ENCODE measurements at regions not wholly inside any gene's neighbourhood (a gene's known extent, or its start where the extent isn't known, plus 50 kb on each side); places are given as distances from the start of the nearest gene placed in this dataset.

DNA sequence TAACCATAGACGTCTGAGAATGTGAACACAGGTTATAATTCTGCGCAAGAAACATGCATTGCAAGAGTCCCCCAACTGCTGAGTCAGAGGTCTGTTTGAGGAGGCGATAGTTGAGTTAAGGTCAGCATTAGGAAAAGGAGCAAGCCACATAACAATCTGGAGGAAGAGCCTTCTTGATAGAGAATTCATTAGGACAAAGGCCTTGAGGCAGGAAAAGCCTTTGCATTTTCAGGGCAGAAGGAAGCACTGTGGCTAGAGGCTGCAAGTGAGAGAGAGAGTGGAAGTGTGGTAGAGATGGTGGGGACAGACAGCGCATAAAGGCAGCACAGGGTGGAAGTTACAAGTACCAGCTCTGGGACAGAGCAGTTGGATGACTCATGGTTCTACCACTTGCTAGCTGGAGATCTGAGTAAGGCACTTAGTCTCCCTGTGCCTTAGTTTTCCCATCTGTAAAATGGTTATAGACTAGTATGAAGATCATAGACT is 125.8 kb upstream of the LNX1 start:
- Mint-ChIP-seq H3K4me3 (no peak overlapping the region), H3K27me3 (peaks cover 40% of the 10 kb centered on the region), H3K27ac (no peak overlapping the region), H3K9me3 (no peaks in the 10 kb centered on the region), H3K4me1 (no peaks in the 10 kb centered on the region), H3K36me3 (no peaks in the 10 kb centered on the region)
- no peak for DNase-seq

DNA sequence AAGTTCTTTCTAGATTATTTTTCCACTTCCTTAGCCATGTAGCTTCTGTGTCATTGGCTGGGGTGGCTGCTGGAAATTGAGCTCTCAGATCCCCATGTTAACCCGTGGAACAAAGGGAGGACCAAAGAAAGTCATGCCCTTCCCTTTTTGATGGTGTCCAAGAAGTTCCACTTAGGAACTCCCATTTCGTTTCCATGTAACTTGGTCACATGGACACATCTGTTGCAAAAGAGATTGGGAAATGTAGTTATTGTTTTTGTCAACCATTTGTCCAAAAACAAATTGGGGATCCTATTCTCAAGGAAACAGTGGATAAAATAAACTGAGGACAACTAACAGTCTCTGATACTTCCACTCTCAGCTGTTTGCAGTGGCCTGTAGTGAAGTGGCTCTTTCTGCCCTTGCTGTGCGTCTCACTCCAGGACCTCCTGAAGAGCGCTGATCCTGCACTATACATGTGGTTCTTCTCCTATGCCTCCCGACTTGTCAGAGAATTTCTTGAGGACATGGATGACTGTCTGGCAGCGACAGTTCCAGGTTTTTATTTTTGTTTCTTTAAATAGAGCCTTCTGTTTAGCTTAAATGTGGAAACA is 125.3 kb upstream of the LNX1 start:
- Mint-ChIP-seq H3K27me3 (peaks cover 36% of the 10 kb centered on the region), H3K4me1 (no peaks in the 10 kb centered on the region), H3K4me3 (no peak overlapping the region), H3K27ac (no peak overlapping the region), H3K36me3 (no peaks in the 10 kb centered on the region), H3K9me3 (no peaks in the 10 kb centered on the region)
- DNase-seq: no peak

- no peaks in the 10 kb centered on the region for H3K36me3 Mint-ChIP-seq
- no peaks in the 10 kb centered on the region for H3K9me3 Mint-ChIP-seq
- peaks cover 31% of the 10 kb centered on the region for H3K27me3 Mint-ChIP-seq
- H3K4me3 Mint-ChIP-seq: no peak overlapping the region
- no peaks in the 10 kb centered on the region for H3K4me1 Mint-ChIP-seq
- no peak for DNase-seq
- no peak overlapping the region for H3K27ac Mint-ChIP-seq
These were observed 124.7 kb upstream of the LNX1 start for GRCh38 chr4:53716011-53716410.

- H3K36me3 Mint-ChIP-seq: no peaks in the 10 kb centered on the region
- H3K27ac Mint-ChIP-seq: no peak overlapping the region
- DNase-seq: no peak
- no peaks in the 10 kb centered on the region for H3K4me1 Mint-ChIP-seq
- H3K27me3 Mint-ChIP-seq: peaks cover 20% of the 10 kb centered on the region
- no peaks in the 10 kb centered on the region for H3K9me3 Mint-ChIP-seq
- no peak overlapping the region for H3K4me3 Mint-ChIP-seq
These were observed 123.2 kb upstream of the LNX1 start for GRCh38 chr4:53714236-53715140.

DNA sequence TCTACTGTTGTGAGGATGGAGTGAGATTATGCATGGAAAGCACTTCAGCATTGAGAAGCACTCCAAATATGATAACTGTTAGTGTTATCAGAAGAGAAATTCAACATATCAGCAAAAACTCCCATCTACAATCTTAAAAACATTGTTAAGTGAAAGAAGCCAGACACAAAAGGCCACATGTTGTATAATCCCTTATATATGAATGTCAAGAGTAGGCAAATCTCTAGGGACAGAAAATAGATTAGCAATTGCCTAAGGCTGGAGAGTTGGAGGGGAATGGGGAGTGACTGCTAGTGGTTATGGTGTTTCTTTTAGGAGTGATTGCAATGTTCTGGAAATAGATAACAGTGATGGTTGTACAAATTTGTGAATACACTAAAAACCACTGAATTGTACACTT is 122.5 kb upstream of the LNX1 start:
- Mint-ChIP-seq H3K9me3 (no peaks in the 10 kb centered on the region), H3K27me3 (peaks cover 16% of the 10 kb centered on the region), H3K27ac (no peak overlapping the region), H3K36me3 (no peaks in the 10 kb centered on the region), H3K4me3 (no peak overlapping the region), H3K4me1 (no peaks in the 10 kb centered on the region)
- DNase-seq: no peak

DNA sequence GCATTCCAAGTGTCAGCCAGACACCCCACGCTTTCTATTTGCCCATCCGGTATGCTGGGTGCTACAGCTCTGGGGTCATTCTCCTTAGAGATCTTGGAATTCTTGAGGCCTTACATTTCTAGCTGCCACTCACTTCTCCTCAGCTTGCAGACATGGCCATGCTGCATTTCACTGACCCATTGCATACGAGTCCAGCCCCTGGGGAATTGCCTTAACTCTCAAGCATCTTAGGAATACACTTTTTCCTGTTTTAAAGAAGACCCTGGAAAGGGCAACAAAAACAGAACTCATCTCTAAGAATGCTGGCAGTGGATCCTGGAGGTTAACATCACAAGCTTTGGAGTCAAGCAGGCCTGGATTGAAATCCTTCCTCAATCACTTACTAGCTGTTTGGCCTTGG is 122.0 kb upstream of the LNX1 start:
- H3K4me3 Mint-ChIP-seq: no peak overlapping the region
- H3K4me1 Mint-ChIP-seq: no peaks in the 10 kb centered on the region
- peaks cover 16% of the 10 kb centered on the region for H3K27me3 Mint-ChIP-seq
- no peaks in the 10 kb centered on the region for H3K9me3 Mint-ChIP-seq
- H3K27ac Mint-ChIP-seq: no peak overlapping the region
- H3K36me3 Mint-ChIP-seq: no peaks in the 10 kb centered on the region
- DNase-seq: no peak

- DNase-seq: no peak
- Mint-ChIP-seq H3K36me3 (no peaks in the 10 kb centered on the region), H3K4me1 (no peaks in the 10 kb centered on the region), H3K9me3 (no peaks in the 10 kb centered on the region), H3K27me3 (peaks cover 20% of the 10 kb centered on the region), H3K27ac (no peak overlapping the region), H3K4me3 (no peak overlapping the region)
These were observed 121.2 kb upstream of the LNX1 start for GRCh38 chr4:53712408-53713020.

DNA sequence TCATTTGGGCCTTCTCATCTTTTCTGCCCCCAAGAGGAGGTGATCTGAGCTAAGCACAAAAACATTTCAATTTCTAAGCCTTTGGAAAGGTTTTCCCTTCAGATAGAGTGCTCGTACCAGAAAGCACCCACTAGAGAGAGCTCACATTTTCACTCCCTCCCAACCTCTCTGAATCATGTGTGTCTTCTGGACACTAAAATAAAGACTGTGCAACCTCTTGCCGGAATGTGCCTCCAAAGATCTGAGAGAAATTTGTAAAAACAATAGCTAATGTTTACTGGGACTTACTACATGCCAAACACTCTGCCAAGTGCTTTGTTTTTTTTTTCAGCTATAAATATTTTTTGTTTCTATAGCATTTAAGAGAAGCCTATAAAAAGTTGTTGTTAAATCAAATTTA is 120.6 kb upstream of the LNX1 start:
- no peak for DNase-seq
- Mint-ChIP-seq H3K4me3 (no peak overlapping the region), H3K27ac (no peak overlapping the region), H3K4me1 (no peaks in the 10 kb centered on the region), H3K36me3 (no peaks in the 10 kb centered on the region), H3K27me3 (peaks cover 24% of the 10 kb centered on the region), H3K9me3 (no peaks in the 10 kb centered on the region)

DNA sequence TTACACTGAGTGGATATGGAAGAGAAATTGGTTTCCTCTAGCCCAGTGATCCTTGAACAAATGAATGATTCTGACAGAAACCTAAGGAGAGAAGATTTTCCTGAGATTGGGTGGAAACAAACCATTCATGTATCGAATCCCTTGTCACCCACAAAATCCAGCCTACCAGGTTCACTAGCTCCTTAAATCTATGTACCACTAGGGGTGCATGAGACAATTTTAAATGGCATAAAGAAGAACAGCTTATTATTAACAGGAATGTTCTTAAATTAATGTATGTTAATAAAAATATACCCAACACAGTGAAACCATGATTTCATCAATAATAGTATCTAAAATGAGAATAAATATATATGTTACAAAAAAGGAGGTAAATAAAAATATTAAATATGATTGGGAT is 118.4 kb upstream of the LNX1 start:
- no peak for DNase-seq
- H3K4me1 Mint-ChIP-seq: no peaks in the 10 kb centered on the region
- H3K9me3 Mint-ChIP-seq: no peaks in the 10 kb centered on the region
- peaks cover 23% of the 10 kb centered on the region for H3K27me3 Mint-ChIP-seq
- no peak overlapping the region for H3K27ac Mint-ChIP-seq
- H3K36me3 Mint-ChIP-seq: no peaks in the 10 kb centered on the region
- no peak overlapping the region for H3K4me3 Mint-ChIP-seq

DNA sequence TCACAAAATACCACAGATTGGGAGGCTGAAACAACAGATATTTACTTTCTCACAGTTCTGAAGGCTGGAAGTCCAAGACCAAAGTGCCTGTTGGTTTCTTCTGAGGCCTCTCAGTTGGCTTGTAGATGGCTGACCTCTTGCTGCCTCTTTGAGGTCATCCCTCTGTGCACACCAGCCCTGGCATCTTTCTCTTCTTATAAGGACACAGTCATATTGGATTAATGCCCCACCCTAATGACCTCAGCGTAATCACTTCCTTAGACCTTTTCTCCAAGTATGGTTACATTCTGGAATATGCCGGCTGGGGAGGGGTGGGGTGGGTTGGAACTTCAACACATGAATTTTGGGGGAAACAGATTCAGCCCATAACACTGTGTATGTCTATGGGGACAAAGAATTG is 116.2 kb upstream of the LNX1 start:
- H3K27ac Mint-ChIP-seq: no peak overlapping the region

GRCh38 chr4:53706422-53707032 is 115.2 kb upstream of the LNX1 start:
- Mint-ChIP-seq H3K9me3 (no peaks in the 10 kb centered on the region), H3K4me3 (no peak overlapping the region), H3K27ac (no peak overlapping the region), H3K4me1 (peaks cover 12% of the 10 kb centered on the region), H3K27me3 (peaks cover 31% of the 10 kb centered on the region), H3K36me3 (no peaks in the 10 kb centered on the region)
- DNase-seq: no peak

More for the DNA sequence above, 116.2 kb upstream of the LNX1 start:
- Mint-ChIP-seq H3K27me3 (peaks cover 31% of the 10 kb centered on the region), H3K4me1 (peaks cover 9% of the 10 kb centered on the region), H3K36me3 (no peaks in the 10 kb centered on the region), H3K4me3 (no peak overlapping the region), H3K9me3 (no peaks in the 10 kb centered on the region)
- DNase-seq: no peak

DNA sequence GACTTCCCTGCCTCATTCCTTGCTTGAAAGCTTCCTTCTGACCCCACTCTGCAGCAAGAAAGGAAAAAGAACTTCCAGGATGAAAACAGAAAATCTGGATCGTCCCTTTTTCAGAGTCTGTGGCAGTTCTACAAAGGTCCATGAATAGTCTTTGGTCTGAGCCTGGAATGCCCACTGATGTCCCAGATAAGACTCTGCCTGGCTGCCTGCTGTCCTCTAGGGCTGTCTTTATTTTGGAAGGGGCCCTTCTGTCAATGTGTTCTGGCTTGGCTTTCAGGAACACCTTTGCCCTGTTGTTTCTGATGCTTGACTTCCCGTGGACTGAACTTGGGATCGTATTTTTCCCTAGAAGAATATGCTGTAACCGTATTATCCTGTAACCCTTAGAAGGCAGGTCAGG is 114.7 kb upstream of the LNX1 start:
- no peak overlapping the region for H3K4me3 Mint-ChIP-seq
- H3K27ac Mint-ChIP-seq: no peak overlapping the region
- peaks cover 12% of the 10 kb centered on the region for H3K4me1 Mint-ChIP-seq
- no peak for DNase-seq
- H3K9me3 Mint-ChIP-seq: no peaks in the 10 kb centered on the region
- H3K36me3 Mint-ChIP-seq: no peaks in the 10 kb centered on the region
- peaks cover 31% of the 10 kb centered on the region for H3K27me3 Mint-ChIP-seq

DNA sequence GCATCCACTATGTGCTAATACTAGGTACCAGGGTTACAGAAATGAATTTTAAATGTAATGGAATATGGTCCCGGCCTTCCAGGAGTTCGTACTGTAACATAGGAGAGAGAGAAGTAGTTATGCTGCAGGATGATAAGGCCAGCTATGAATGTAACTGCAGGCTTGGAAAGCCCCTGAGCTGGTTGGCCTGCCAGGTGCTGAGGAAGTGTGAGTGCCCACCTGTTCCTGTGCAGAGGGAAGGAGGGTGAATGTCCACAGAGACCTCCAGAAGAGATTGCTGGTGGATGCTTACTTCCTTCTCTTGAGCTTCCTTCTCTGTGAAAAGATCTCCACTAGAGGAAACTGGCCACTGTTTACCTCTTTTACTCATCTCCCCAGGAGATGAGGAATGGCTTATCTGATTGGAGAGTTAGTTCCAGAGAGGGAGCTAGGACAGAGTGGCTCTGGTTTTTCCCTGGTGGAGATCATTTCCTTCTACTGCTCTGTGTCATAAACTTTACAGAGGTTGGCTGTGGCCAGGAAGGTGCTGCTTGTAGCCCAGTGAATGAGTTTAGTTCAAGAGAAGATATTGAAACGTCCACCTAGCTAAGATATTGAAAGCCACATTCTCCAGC is 114.0 kb upstream of the LNX1 start:
- no peaks in the 10 kb centered on the region for H3K9me3 Mint-ChIP-seq

DNA sequence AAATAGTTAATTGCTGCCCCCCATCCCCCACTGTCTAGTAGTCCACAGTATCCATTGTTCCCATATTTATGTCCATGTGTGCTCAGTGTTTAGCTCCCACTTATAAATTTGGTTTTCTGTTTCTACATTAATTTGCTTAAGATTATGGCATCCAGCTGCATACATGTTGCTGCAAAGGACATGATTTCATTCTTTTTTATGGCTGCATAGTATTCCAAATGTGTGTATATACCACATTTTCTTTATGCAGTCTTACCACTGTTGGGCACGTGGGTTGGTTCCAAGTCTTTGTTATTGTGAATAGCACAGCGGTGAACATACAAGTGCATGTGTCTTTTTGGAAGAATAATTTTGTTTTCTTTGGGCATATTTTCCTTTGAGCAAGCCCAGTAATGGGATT is 113.0 kb upstream of the LNX1 start:
- H3K36me3 Mint-ChIP-seq: no peaks in the 10 kb centered on the region
- H3K4me1 Mint-ChIP-seq: peaks cover 12% of the 10 kb centered on the region
- no peak overlapping the region for H3K4me3 Mint-ChIP-seq
- DNase-seq: no peak
- no peaks in the 10 kb centered on the region for H3K9me3 Mint-ChIP-seq
- no peak overlapping the region for H3K27ac Mint-ChIP-seq
- peaks cover 31% of the 10 kb centered on the region for H3K27me3 Mint-ChIP-seq

More for the DNA sequence above, 114.0 kb upstream of the LNX1 start:
- Mint-ChIP-seq H3K4me3 (no peak overlapping the region), H3K36me3 (no peaks in the 10 kb centered on the region), H3K27me3 (peaks cover 31% of the 10 kb centered on the region), H3K4me1 (peaks cover 12% of the 10 kb centered on the region), H3K27ac (no peak overlapping the region)
- DNase-seq: no peak

DNA sequence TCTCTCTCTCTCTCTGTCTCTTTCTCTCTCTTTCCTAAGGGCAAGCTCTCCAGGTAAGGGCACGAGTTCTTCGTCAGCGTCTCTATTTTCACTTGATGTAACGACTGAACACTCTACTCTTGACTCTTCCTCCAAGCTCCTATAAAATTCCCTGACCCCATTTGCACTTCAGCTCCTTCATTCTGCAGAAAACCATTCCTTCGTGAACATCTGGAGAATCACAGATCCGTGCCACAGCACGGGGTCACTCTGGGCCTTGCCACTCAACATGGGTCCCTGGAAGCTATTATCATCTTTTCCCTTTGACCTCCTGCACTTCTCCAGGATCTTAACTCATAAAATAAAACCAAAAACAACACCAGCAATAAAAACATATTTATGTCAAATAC is 112.0 kb upstream of the LNX1 start:
- H3K4me3 Mint-ChIP-seq: peak overlapping the region; percentile 60
- no peaks in the 10 kb centered on the region for H3K9me3 Mint-ChIP-seq
- no peak for DNase-seq
- peaks cover 31% of the 10 kb centered on the region for H3K27me3 Mint-ChIP-seq
- no peak overlapping the region for H3K27ac Mint-ChIP-seq
- H3K36me3 Mint-ChIP-seq: no peaks in the 10 kb centered on the region
- H3K4me1 Mint-ChIP-seq: peaks cover 12% of the 10 kb centered on the region
